Esophagus muscularis mucosa (tissue), 4 donors: ENCODE measurements at regions not wholly inside any gene's neighbourhood (a gene's known extent, or its start where the extent isn't known, plus 50 kb on each side); places are given as distances from the start of the nearest gene placed in this dataset.
A peak's percentile ranks its signal among the peaks of the same experiment; 100 is the strongest.

ENCODE experiments used
- DNase-seq: peaks from one replicate; pipeline ENCODE4 v3.0.0-alpha.2; 2017; ENCODE audit errors: extremely low spot score
- H3K27ac ChIP-seq, 4 donors: fragments of 200-600 bp; sonication (generic); replicated peaks in 1 of 4; 1 replicate in 3 of 4; 2 replicates in 1 of 4; pipeline ENCODE4 v1.5.1; 2016 to 2019; ENCODE audit warnings: mild to moderate bottlenecking in 1 of 4
- H3K27me3 ChIP-seq, 4 donors: fragments of 200-600 bp; sonication (generic); one replicate each; pipeline versions ENCODE4 v1.5.1 to v1.6.0; 2016 to 2019
- H3K36me3 ChIP-seq, 4 donors: fragments of 200-600 bp; sonication (generic); one replicate each; pipeline ENCODE4 v1.5.1; 2016 to 2019
- H3K4me1 ChIP-seq, 4 donors: fragments of 200-600 bp; sonication (generic); one replicate each; pipeline ENCODE4 v1.5.1; 2016 to 2019
- H3K4me3 ChIP-seq, 4 donors: fragments of 200-600 bp; sonication (generic); 1 replicate in 2 of 4; 2 replicates in 2 of 4; pipeline ENCODE4 v1.5.1; 2016 to 2019; ENCODE audit warnings: mild to moderate bottlenecking in 4 of 4, moderate library complexity in 1 of 4
- H3K9me3 ChIP-seq, 4 donors: fragments of 200-600 bp; sonication (generic); 1 replicate in 3 of 4; 2 replicates in 1 of 4; pipeline ENCODE4 v1.5.1; 2016 to 2019
- CTCF ChIP-seq, 3 experiments: fragments of 200-600 bp in 2 of 3; fragments of 450-650 bp in 1 of 3; sonication (generic) in 2 of 3; IDR thresholded peaks; one replicate each; pipeline ENCODE4 v1.5.1; 2017 to 2019; ENCODE audit warnings: antibody characterized with exemption in 3 of 3, mild to moderate bottlenecking in 2 of 3, moderate library complexity in 1 of 3
- EP300 ChIP-seq: sonication (generic); formaldehyde crosslinking; IDR thresholded peaks from one replicate; pipeline ENCODE4 v1.6.1; 2017; ENCODE audit warnings: antibody characterized with exemption
- POLR2A ChIP-seq: fragments of 450-650 bp; IDR thresholded peaks from one replicate; pipeline ENCODE4 v1.6.1; 2017; ENCODE audit warnings: antibody characterized with exemption, moderate library complexity, mild to moderate bottlenecking, low read depth
- POLR2AphosphoS5 ChIP-seq, 2 donors: sonication (generic); formaldehyde crosslinking; IDR thresholded peaks; one replicate each; pipeline ENCODE4 v1.6.1; 2017; ENCODE audit warnings: antibody characterized with exemption in 2 of 2
- WGBS: methylation state at CpG from one replicate; pipeline ENCODE4 v1.1.5; 2018; 5-methylcytosine and 5-hydroxymethylcytosine counted together
- intact Hi-C: fragments of 100-400 bp; cut with DNase I; formaldehyde crosslinking; loops from one replicate; pipeline ENCODE4 v1.15.1; 2023

DNA sequence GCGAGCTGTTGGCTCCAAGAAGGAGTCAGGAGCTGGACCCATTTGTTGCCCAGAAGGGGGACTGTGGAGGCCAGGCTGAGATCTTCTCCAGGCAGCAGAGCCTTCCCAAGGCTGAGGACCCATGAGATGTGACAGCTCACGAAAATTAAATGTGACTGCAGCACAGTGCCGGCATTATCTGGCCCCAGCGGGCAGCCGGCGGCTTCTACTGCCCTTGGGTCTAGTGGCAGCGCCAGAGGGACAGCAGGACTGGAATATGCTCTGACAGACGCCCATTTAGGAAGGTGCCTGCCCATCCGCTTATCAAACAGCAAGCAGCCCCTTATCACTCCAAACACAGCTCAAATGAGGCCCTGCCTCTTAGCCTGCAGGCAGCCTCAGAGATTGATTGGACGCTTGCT is 122.9 kb upstream of the LYZL2 start:
- DNase-seq, result no peak
- Histone ChIP-seq H3K9me3 (no peaks in the 10 kb centered on the region), H3K27me3 (no peaks in the 10 kb centered on the region), H3K4me3 (no peak overlapping the region), H3K27ac (peak overlapping the region in 2 of 4 donors; percentile 27 to 44), H3K4me1 (peaks cover 0 to 22% (median 9%) of the 10 kb centered on the region in 4 donors), H3K36me3 (no peaks in the 10 kb centered on the region)
- WGBS, result 100% methylated on average over 2 of the region's 10 CpGs
- no peak for TF ChIP-seq CTCF (IDR thresholded peaks at IDR 0.05)
- no peak for TF ChIP-seq POLR2A
- TF ChIP-seq EP300, result no peak
- TF ChIP-seq POLR2AphosphoS5 (IDR thresholded peaks at IDR 0.05), result no peak
- intact Hi-C loops, result no loop called here

DNA sequence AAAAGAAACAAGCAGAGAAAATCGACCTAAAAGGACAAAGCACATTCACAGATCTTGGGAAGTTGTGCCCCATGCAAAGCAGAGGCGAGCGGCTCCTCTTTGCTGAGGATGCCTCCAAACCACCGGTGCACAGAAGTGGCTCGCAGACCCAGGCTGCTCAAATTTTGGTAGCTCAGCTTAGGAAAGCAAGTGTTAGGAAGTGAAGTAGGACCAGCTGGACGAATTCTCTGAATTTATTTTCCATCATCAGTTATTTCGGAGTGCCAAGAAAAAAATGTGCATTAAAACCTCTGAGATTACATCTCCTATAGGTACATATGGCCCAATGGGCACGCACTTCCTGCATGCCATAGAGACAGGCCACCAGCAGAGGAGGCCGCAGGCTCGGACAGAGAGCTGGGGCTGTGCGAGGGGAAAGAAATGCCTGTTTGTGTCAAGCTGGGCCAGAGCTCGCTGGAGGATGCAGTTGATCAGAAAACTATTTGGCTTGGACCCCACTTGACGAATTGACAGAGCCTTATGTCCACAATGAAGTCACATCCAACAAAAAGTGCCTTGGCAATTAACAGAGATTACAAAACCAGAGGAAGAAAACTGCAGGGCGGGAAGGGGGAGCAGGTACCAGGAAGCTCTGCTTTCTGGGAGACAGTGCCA is 122.3 kb upstream of the LYZL2 start:
- H3K27ac ChIP-seq, result peak overlapping the region in 2 of 4 donors; percentile 27 to 44
- no peaks in the 10 kb centered on the region for H3K36me3 ChIP-seq
- H3K9me3 ChIP-seq, result no peaks in the 10 kb centered on the region
- no peak for TF ChIP-seq EP300
- no peak for TF ChIP-seq POLR2A
- TF ChIP-seq POLR2AphosphoS5 (IDR thresholded peaks at IDR 0.05), result no peak
- TF ChIP-seq CTCF (IDR thresholded peaks at IDR 0.05), result peak; percentile 28 to 95 (median 29)
- H3K4me1 ChIP-seq, result peaks cover 0 to 22% (median 9%) of the 10 kb centered on the region in 4 donors
- intact Hi-C loops, result no loop called here
- no peaks in the 10 kb centered on the region for H3K27me3 ChIP-seq
- WGBS, result 78% methylated on average over 14 of the region's 14 CpGs
- H3K4me3 ChIP-seq, result no peak overlapping the region
- DNase-seq, result no peak

GRCh38 chr10:30750971-30751677 is 121.6 kb upstream of the LYZL2 start:
- Histone ChIP-seq H3K36me3 (no peaks in the 10 kb centered on the region), H3K4me1 (peaks cover 0 to 22% (median 9%) of the 10 kb centered on the region in 4 donors), H3K9me3 (no peaks in the 10 kb centered on the region), H3K27ac (no peak overlapping the region), H3K27me3 (no peaks in the 10 kb centered on the region), H3K4me3 (no peak overlapping the region)
- WGBS, result 79% methylated on average over 10 of the region's 10 CpGs
- no peak for DNase-seq
- intact Hi-C loops, result no loop called here
- TF ChIP-seq POLR2A (no peak), EP300 (no peak)

GRCh38 chr10:30749385-30749784 is 119.8 kb upstream of the LYZL2 start:
- Histone ChIP-seq H3K9me3 (no peaks in the 10 kb centered on the region), H3K27ac (no peak overlapping the region), H3K4me3 (no peak overlapping the region), H3K36me3 (no peaks in the 10 kb centered on the region), H3K4me1 (peaks cover 0 to 12% (median 5%) of the 10 kb centered on the region in 4 donors), H3K27me3 (no peaks in the 10 kb centered on the region)
- 86% methylated on average over 8 of the region's 8 CpGs for WGBS
- DNase-seq, result no peak
- TF ChIP-seq POLR2A (no peak), POLR2AphosphoS5 (IDR thresholded peaks at IDR 0.05) (no peak), CTCF (IDR thresholded peaks at IDR 0.05) (no peak), EP300 (no peak)
- intact Hi-C loops, result no loop called here

DNA sequence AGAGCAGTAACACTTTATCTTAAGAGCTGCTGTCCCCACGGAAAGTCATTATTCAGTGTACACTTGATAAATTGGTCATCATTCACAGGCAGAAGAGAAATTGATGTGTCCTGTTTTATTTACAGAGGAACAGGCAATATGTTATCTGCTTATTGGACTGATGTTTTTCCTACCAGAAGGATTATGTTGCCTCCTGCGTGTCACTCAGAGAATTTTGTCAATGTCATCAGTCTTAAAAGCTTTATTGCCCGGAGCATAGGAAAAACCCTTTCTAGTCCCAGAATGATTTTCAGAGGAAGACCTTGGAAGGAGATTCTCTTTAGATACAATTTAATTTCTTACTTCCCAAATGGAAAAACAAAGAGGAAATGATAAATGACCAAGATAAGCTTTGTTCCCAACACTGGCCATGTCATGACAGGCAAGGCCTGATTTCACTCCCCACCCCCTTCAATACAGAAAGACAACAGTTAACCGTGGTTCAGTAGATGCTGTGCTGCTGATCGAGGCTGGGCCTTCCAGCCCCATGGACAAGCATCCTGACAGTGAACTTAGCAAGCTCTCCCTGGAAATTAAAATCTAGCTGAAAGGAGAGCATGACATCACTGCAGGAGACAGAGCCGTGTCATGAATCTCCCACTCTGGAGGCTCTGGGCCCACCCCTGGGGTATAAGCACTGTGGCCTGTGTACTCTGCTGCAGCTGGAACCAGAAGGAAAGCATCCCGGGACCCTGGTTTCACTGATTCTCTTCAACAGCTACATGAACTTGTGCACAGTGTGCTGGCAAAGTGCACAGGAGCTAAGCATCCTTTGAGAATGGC is 118.8 kb upstream of the LYZL2 start:
- Histone ChIP-seq H3K27ac (no peak overlapping the region), H3K36me3 (no peaks in the 10 kb centered on the region), H3K4me3 (no peak overlapping the region), H3K27me3 (no peaks in the 10 kb centered on the region), H3K9me3 (no peaks in the 10 kb centered on the region), H3K4me1 (peaks cover 0 to 8% (median 4%) of the 10 kb centered on the region in 4 donors)
- no peak for DNase-seq
- TF ChIP-seq EP300, result no peak
- intact Hi-C loops, result no loop called here
- WGBS, result 83% methylated on average over 7 of the region's 7 CpGs
